Naive thymus-derived CD4-positive, alpha-beta T cell (primary cell): ENCODE measurements at regions not wholly inside any gene's neighbourhood (a gene's known extent, or its start where the extent isn't known, plus 50 kb on each side); places are given as distances from the start of the nearest gene placed in this dataset.
"Not testable (repeated sequence)": the region's sequence is repeated elsewhere in the genome, so short reads cannot be mapped to it uniquely, and the experiment has no call there.

ENCODE experiments used
- ATAC-seq: fragments of 150-1000 bp; cut with Tn5 transposase; 2 replicates; pipeline ENCODE4 v1.10.0; 2021; ENCODE audit warnings: mild to moderate bottlenecking, moderate library complexity
- CTCF ChIA-PET: fragments of 350-600 bp; sonication (Branson Sonifier 250); formaldehyde crosslinking; loops from one replicate; lab custom pipeline; 2021; ENCODE audit warnings: antibody characterized with exemption; lab: Charles Lee
- POLR2A ChIA-PET: fragments of 350-600 bp; sonication (Branson Sonifier 250); formaldehyde crosslinking; loops from one replicate; lab custom pipeline; 2021; ENCODE audit warnings: antibody characterized with exemption, inconsistent platforms; lab: Charles Lee
- DNase-seq, 9 donors: peaks; one replicate each; pipeline versions ENCODE4 v3.0.0 to v3.0.0-alpha.2; 2020 to 2022; ENCODE audit warnings: mixed read lengths in 1 of 9
- H3K27ac ChIP-seq: one replicate; pipeline ENCODE4 v1.7.0; 2013; ENCODE audit warnings: mild to moderate bottlenecking, low read depth, low read length, moderate library complexity
- H3K27me3 ChIP-seq, 2 donors: one replicate each; pipeline ENCODE4 v1.7.0; 2013; ENCODE audit warnings: low read length in 2 of 2, mild to moderate bottlenecking in 2 of 2, moderate library complexity in 2 of 2; ENCODE audit not compliant: control insufficient read depth in 2 of 2, insufficient read depth in 2 of 2
- H3K36me3 ChIP-seq, 3 experiments: 1 replicate in 2 of 3; 2 replicates in 1 of 3; pipeline ENCODE4 v1.7.0; 2013; ENCODE audit warnings: low read length in 3 of 3, mild to moderate bottlenecking in 3 of 3, moderate library complexity in 1 of 3; ENCODE audit not compliant: insufficient read depth in 3 of 3, control insufficient read depth in 2 of 3
- H3K4me1 ChIP-seq, 2 donors: one replicate each; pipeline ENCODE4 v1.7.0; 2013; ENCODE audit warnings: low read length in 2 of 2, mild to moderate bottlenecking in 2 of 2, moderate library complexity in 1 of 2; ENCODE audit not compliant: control insufficient read depth in 2 of 2, insufficient read depth in 2 of 2
- H3K4me3 ChIP-seq: 2 replicates; pipeline ENCODE4 v1.7.0; 2013; ENCODE audit warnings: mild to moderate bottlenecking, low read length
- H3K9me3 ChIP-seq, 3 experiments: 1 replicate in 2 of 3; 2 replicates in 1 of 3; pipeline ENCODE4 v1.7.0; 2013; ENCODE audit warnings: low read length in 3 of 3; ENCODE audit not compliant: control insufficient read depth in 2 of 3
- H3K27ac Mint-ChIP-seq, 9 donors: one replicate each; pipeline ENCODE4 v1.8.0; 2020 to 2022; ENCODE audit warnings: mixed read lengths in 9 of 9, mild to moderate bottlenecking in 8 of 9, moderate library complexity in 5 of 9, inconsistent platforms in 2 of 9
- H3K27me3 Mint-ChIP-seq, 5 donors: one replicate each; pipeline ENCODE4 v1.8.0; 2021 to 2022; ENCODE audit warnings: mixed read lengths in 5 of 5, mild to moderate bottlenecking in 1 of 5
- H3K36me3 Mint-ChIP-seq, 5 donors: one replicate each; pipeline ENCODE4 v1.8.0; 2020 to 2022; ENCODE audit warnings: mixed read lengths in 5 of 5, mild to moderate bottlenecking in 3 of 5, inconsistent platforms in 1 of 5
- H3K4me1 Mint-ChIP-seq, 7 donors: one replicate each; pipeline ENCODE4 v1.8.0; 2020 to 2022; ENCODE audit warnings: mixed read lengths in 7 of 7, mild to moderate bottlenecking in 3 of 7, inconsistent platforms in 1 of 7
- H3K4me3 Mint-ChIP-seq, 10 donors: one replicate each; pipeline ENCODE4 v1.8.0; 2020 to 2022; ENCODE audit warnings: mild to moderate bottlenecking in 10 of 10, mixed read lengths in 10 of 10, moderate library complexity in 6 of 10, inconsistent platforms in 2 of 10
- H3K9me3 Mint-ChIP-seq, 11 donors: one replicate each; pipeline ENCODE4 v1.8.0; 2020 to 2022; ENCODE audit warnings: mixed read lengths in 11 of 11, mild to moderate bottlenecking in 4 of 11, inconsistent platforms in 1 of 11, moderate library complexity in 1 of 11
- intact Hi-C, 2 donors: fragments of 100-400 bp; cut with micrococcal nuclease; formaldehyde crosslinking; loops; one replicate each; pipeline ENCODE4 v1.15.1; 2023

DNA sequence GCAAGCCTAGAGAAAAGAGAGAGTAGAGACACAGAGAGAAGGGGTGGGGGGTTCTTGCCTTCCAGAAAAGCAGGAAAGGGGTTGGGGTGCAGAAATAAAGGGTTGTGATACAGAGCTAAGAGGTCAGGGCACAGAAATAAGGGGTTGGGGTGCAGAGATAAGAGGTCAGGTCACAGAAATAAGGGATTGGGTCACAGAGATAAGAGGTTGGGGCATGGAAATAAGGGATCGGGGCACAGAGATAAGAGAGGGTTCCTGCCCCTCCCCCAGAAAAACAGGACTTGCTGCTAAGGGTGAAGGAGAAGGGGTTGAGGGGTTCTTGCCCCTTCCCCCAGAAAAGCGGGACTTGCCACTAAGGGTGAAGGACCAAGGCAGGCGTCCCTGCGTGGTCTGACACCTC, 189.6 kb upstream of the FRG2C start:
- H3K27ac ChIP-seq, H3K9me3 ChIP-seq, ATAC-seq, H3K27me3 ChIP-seq, H3K4me1 Mint-ChIP-seq, H3K9me3 Mint-ChIP-seq, POLR2A ChIA-PET, H3K27me3 Mint-ChIP-seq, H3K4me3 Mint-ChIP-seq, H3K4me3 ChIP-seq, intact Hi-C loops, DNase-seq, H3K36me3 Mint-ChIP-seq, H3K4me1 ChIP-seq, H3K27ac Mint-ChIP-seq, H3K36me3 ChIP-seq, CTCF ChIA-PET: not testable (repeated sequence)

DNA sequence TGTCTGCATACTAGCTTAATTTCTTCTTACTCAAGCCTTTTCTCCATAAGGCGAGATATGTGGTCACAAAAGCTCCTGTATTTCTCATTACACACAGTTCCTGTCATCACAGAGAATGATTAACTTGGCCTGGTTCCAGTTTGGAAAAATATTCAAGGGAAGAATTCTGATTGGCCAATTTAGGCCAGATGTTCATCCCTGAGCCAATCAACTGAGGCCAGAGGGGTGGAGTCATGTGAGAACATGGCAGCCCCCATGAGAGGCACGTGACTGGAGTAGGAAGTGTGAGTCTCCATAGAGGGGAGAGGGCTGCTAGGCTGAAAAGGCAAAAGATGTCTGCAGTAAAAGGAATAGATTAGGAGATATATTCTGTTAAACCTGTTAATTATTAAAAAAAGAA, 167.5 kb upstream of the FRG2C start:
- H3K36me3 ChIP-seq, H3K4me3 ChIP-seq, H3K27ac Mint-ChIP-seq, H3K4me1 ChIP-seq, H3K27me3 Mint-ChIP-seq, H3K4me3 Mint-ChIP-seq, CTCF ChIA-PET, H3K9me3 ChIP-seq, H3K27me3 ChIP-seq, H3K36me3 Mint-ChIP-seq, H3K4me1 Mint-ChIP-seq, POLR2A ChIA-PET, H3K27ac ChIP-seq, intact Hi-C loops, DNase-seq, ATAC-seq: not testable (repeated sequence)
- H3K9me3 Mint-ChIP-seq = peaks cover 3 to 69% (median 26%) of the 10 kb centered on the region in 11 donors

DNA sequence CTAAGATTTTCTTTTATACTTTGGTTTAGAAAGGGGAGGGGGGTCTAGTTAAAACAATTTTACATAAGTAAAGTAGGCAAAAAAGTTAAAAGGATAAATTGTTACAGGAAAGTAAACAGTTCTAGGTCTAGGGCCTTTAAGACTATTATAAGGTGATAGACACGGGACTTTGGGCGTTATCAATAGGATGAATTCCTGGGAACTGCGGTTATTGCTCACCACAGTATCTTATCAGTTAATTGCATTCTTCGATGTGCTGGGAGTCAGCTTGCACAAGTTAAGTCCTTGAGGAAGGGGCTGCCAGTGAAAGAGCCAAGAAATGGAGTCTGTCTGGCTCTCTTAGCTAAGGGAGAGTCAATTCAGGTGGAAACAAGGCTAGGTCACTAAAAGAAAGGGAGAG, 163.8 kb upstream of the FRG2C start:
- H3K4me1 ChIP-seq, H3K36me3 Mint-ChIP-seq, H3K4me1 Mint-ChIP-seq, H3K27ac Mint-ChIP-seq, CTCF ChIA-PET, ATAC-seq, H3K4me3 ChIP-seq, H3K27me3 Mint-ChIP-seq, DNase-seq, H3K9me3 ChIP-seq, POLR2A ChIA-PET, H3K27ac ChIP-seq, H3K4me3 Mint-ChIP-seq, H3K27me3 ChIP-seq, intact Hi-C loops, H3K36me3 ChIP-seq: not testable (repeated sequence)
- peaks cover 10 to 83% (median 25%) of the 10 kb centered on the region in 11 donors for H3K9me3 Mint-ChIP-seq

DNA sequence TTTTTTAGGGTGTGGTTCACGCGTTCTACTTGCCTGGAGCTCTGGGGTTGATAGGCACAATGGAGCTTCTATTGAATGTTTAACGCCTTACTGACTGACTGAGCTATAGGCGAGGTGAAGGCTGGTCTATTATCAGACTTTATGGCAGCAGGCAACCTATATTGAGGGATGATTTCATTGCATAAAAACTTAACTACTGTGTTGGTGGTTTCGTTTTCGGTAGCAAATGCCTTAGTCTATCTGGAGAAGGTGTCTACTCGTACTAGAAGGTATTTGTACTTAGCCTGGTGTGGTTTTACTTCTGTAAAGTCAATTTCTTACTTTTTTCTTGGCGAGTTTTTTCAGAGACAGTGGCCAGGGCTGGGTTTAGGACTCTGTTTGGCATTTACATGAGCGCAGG, 162.0 kb upstream of the FRG2C start:
- H3K9me3 ChIP-seq, H3K27ac ChIP-seq, ATAC-seq, H3K27me3 Mint-ChIP-seq, H3K4me1 Mint-ChIP-seq, H3K4me1 ChIP-seq, H3K27ac Mint-ChIP-seq, DNase-seq, H3K36me3 ChIP-seq, POLR2A ChIA-PET, H3K27me3 ChIP-seq, intact Hi-C loops, H3K4me3 ChIP-seq, CTCF ChIA-PET, H3K36me3 Mint-ChIP-seq, H3K4me3 Mint-ChIP-seq: not testable (repeated sequence)
- peaks cover 8 to 91% (median 26%) of the 10 kb centered on the region in 11 donors for H3K9me3 Mint-ChIP-seq

DNA sequence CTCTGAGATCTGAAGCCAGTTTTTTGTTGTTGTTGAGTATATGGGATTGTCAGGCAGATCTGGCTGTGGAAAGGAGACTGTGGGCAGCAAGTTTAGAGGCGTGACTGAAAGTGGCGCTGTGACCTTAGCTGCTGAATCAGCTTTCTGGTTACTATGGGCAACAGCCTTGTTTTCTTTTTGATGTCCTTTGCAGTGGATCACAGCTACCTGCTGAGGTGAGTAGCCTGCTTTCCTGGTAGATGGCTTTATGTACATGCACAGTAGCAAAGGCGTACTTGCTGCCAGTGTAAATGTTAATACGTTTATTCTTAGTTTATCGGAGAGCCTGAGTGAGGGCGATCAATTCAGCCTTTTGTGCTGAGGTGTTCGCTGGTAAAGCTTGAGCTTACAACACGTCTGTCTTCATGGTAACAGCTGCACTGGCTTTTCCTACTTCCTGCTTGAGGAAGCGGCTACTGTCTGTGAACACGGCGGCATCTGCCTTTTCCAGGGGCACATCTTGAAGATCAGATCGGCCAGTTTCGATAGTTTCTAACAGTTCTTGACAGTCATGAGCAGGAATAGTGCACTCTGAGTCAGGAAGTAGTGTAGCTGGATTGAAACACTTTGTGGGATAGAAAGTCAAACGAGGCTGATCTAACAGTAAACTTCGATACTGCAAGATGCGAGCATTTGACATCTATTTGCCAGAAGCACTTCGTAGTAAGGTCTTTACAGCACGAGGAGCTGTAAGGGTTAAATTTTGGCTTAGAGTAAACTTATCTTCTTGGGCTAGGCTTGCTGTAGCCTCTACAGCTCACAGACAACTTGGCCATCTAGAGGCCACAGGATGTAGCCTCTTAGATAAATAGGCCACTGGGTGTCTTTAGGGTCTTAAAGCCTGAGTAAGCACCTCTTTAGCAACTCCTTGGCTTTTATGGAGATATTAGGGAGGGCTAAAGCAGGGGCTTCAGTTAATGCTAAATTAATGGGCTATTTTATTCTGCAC, 161.1 kb upstream of the FRG2C start:
- H3K27ac ChIP-seq, H3K27ac Mint-ChIP-seq, POLR2A ChIA-PET, H3K36me3 ChIP-seq, H3K27me3 Mint-ChIP-seq, H3K27me3 ChIP-seq, H3K4me1 ChIP-seq, H3K4me3 ChIP-seq, CTCF ChIA-PET, intact Hi-C loops, ATAC-seq, DNase-seq, H3K4me3 Mint-ChIP-seq, H3K4me1 Mint-ChIP-seq, H3K36me3 Mint-ChIP-seq, H3K9me3 ChIP-seq: not testable (repeated sequence)
- H3K9me3 Mint-ChIP-seq = peaks cover 5 to 92% (median 25%) of the 10 kb centered on the region in 11 donors

DNA sequence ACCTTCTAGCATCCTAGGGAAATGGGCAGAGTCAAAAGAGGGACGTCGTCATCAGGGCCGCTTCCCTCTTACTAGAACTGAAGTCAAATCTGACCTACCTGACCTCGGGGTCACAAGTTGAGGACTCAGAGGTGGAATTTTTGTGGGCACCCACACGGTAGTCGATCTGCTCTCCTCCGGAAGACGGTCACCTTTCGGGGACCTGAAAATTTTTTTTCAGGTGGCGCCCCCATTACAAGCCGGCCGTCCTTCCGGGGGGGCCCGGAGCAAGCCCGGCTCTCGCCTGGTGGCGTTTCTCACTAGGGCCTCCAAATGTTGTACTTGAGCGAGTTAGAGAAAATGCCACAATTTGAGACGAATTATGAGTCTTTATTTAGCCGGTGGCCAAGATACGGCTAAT, 157.5 kb upstream of the FRG2C start:
- H3K27ac ChIP-seq = no peak overlapping the region
- no peak for ATAC-seq
- Mint-ChIP-seq H3K4me3 (no peak overlapping the region), H3K27ac (no peak overlapping the region), H3K27me3 (no peaks in the 10 kb centered on the region), H3K36me3 (peaks cover 0 to 12% (median 6%) of the 10 kb centered on the region in 5 donors), H3K4me1 (peaks cover 0 to 5% (median 0%) of the 10 kb centered on the region in 7 donors), H3K9me3 (peaks cover 0 to 87% (median 33%) of the 10 kb centered on the region in 11 donors)
- no peaks in the 10 kb centered on the region for H3K36me3 ChIP-seq
- CTCF ChIA-PET = no interaction called here
- POLR2A ChIA-PET = no interaction called here
- H3K9me3 ChIP-seq = peaks cover 0 to 10% (median 0%) of the 10 kb centered on the region in 3 experiments
- no peaks in the 10 kb centered on the region for H3K4me1 ChIP-seq
- intact Hi-C loops = no loop called here
- no peaks in the 10 kb centered on the region for H3K27me3 ChIP-seq
- H3K4me3 ChIP-seq = no peak overlapping the region
- DNase-seq = no peak

DNA sequence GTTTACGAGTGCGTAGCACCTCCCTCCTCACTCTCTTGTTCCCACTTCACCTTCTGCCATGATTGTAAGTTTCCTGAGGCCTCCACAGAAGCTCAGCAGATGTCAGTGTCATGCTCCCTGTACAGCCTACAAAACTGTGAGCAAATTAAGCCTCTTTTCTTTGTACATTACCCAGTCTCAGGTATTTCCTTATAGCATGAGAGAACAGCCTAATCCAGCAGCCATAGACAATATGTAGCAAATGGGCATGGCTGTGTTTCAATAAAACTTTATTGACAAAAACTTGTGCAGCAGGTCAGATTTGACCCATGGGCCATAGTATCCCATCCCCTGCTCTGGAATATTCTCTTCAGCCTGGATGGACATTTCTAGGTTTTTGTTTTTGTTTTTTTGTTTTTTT, 156.2 kb upstream of the FRG2C start:
- CTCF ChIA-PET, H3K4me1 Mint-ChIP-seq, H3K4me3 ChIP-seq, H3K27me3 ChIP-seq, H3K27ac Mint-ChIP-seq, POLR2A ChIA-PET, H3K4me3 Mint-ChIP-seq, intact Hi-C loops, H3K27me3 Mint-ChIP-seq, DNase-seq, H3K36me3 ChIP-seq, H3K4me1 ChIP-seq, H3K27ac ChIP-seq, ATAC-seq: not testable (repeated sequence)
- H3K9me3 ChIP-seq = peaks cover 0 to 10% (median 0%) of the 10 kb centered on the region in 3 experiments
- Mint-ChIP-seq H3K36me3 (peaks cover 0 to 12% (median 6%) of the 10 kb centered on the region in 5 donors), H3K9me3 (peaks cover 0 to 87% (median 29%) of the 10 kb centered on the region in 11 donors)
